Endothelial cell of umbilical vein (primary cell): ENCODE measurements at regions not wholly inside any gene's neighbourhood (a gene's known extent, or its start where the extent isn't known, plus 50 kb on each side); places are given as distances from the start of the nearest gene placed in this dataset.

Experiments
- BruUV-seq: library from RNA; stranded (reverse); fragments of 400-500 nt; replicated peaks from 2 replicates; lab custom pipeline; 2021; lab: Mats Ljungman, UMichigan
- CTCF ChIA-PET: fragments of 300-600, 350-600 bp; sonication (Branson Sonifier 250); formaldehyde crosslinking; loops from one replicate; lab custom pipeline; 2021; ENCODE audit warnings: antibody characterized with exemption, inconsistent platforms; lab: Charles Lee
- POLR2A ChIA-PET: fragments of 300-600, 350-600 bp; sonication (Branson Sonifier 250); formaldehyde crosslinking; loops from one replicate; lab custom pipeline; 2021; ENCODE audit warnings: antibody characterized with exemption, inconsistent platforms; lab: Charles Lee
- DNase-seq: peaks from one replicate; pipeline ENCODE4 v3.0.0-alpha.2; 2011; ENCODE audit warnings: low read depth, low spot score
- FAIRE-seq: peaks from 2 replicates; lab custom pipeline; 2011; peaks lifted over from hg19 to GRCh38; lab: Jason Lieb, UNC
- H2AFZ ChIP-seq: 2 replicates; pipeline ENCODE4 v1.6.0; 2012; ENCODE audit warnings: low read depth, low read length, control low read depth, inconsistent platforms
- H3K27ac ChIP-seq: 2 replicates; pipeline ENCODE4 v1.5.1; 2011; ENCODE audit warnings: low read depth, mild to moderate bottlenecking, control low read depth, low read length, moderate library complexity; ENCODE audit not compliant: insufficient read depth
- H3K27me3 ChIP-seq, 2 experiments: 2 replicates each; pipeline versions ENCODE4 v1.6.0 to v1.6.1; 2011; ENCODE audit warnings: low read length in 2 of 2, mixed read lengths in 1 of 2; ENCODE audit not compliant: control insufficient read depth in 2 of 2, insufficient read depth in 2 of 2
- H3K36me3 ChIP-seq, 2 experiments: 2 replicates in 1 of 2; 3 replicates in 1 of 2; pipeline ENCODE4 v1.5.1; 2011; ENCODE audit warnings: low read length in 2 of 2, mild to moderate bottlenecking in 1 of 2, moderate library complexity in 1 of 2; ENCODE audit not compliant: control insufficient read depth in 2 of 2, insufficient read depth in 2 of 2; ENCODE audit errors: extremely low read depth in 1 of 2
- H3K4me1 ChIP-seq: 3 replicates; pipeline ENCODE4 v1.5.1; 2011; ENCODE audit warnings: mild to moderate bottlenecking, low read length; ENCODE audit not compliant: control insufficient read depth, insufficient read depth; ENCODE audit errors: extremely low read depth
- H3K4me2 ChIP-seq: 2 replicates; pipeline ENCODE4 v1.6.1; 2011; ENCODE audit warnings: low read length, control low read depth, mixed read lengths; ENCODE audit not compliant: insufficient read depth
- H3K4me3 ChIP-seq, 3 experiments: fragments of 200-600 bp in 1 of 3; sonication (generic), shearing (Covaris generic) in 1 of 3; replicated peaks in 1 of 3; 2 replicates each; pipeline ENCODE4 v1.5.1; 2011 to 2016; ENCODE audit warnings: control low read depth in 3 of 3, low read length in 3 of 3, mild to moderate bottlenecking in 2 of 3, inconsistent platforms in 1 of 3, low read depth in 1 of 3, moderate library complexity in 1 of 3; ENCODE audit not compliant: insufficient read depth in 1 of 3
- H3K79me2 ChIP-seq: 2 replicates; pipeline ENCODE4 v1.6.0; 2012; ENCODE audit warnings: low read length, inconsistent platforms; ENCODE audit not compliant: control insufficient read depth, insufficient read depth
- H3K9ac ChIP-seq: replicated peaks from 2 replicates; pipeline ENCODE3; 2011; ENCODE audit warnings: low read length, control low read depth; ENCODE audit not compliant: insufficient read depth; ENCODE audit errors: extremely low read depth
- H3K9me1 ChIP-seq: replicated peaks from 3 replicates; pipeline ENCODE4 v1.6.0; 2011; ENCODE audit warnings: mild to moderate bottlenecking, low read length; ENCODE audit not compliant: control insufficient read depth, insufficient read depth; ENCODE audit errors: extremely low read depth
- H3K9me3 ChIP-seq: replicated peaks from 2 replicates; pipeline ENCODE4 v1.5.1; 2012; ENCODE audit warnings: low read length, inconsistent platforms; ENCODE audit not compliant: control insufficient read depth, insufficient read depth
- H4K20me1 ChIP-seq: replicated peaks from 2 replicates; pipeline ENCODE3; 2011; ENCODE audit warnings: mild to moderate bottlenecking, low read length; ENCODE audit not compliant: control insufficient read depth, insufficient read depth; ENCODE audit errors: extremely low read depth
- CTCF ChIP-seq, 2 donors: IDR thresholded peaks; 1 replicate in 1 of 2; 2 replicates in 1 of 2; pipeline ENCODE4 v1.5.1; 2011; ENCODE audit warnings: low read length in 2 of 2, mild to moderate bottlenecking in 2 of 2, moderate library complexity in 2 of 2, control low read depth in 1 of 2, inconsistent platforms in 1 of 2, low read depth in 1 of 2; ENCODE audit not compliant: insufficient read depth in 1 of 2; ENCODE audit errors: extremely low read depth in 1 of 2
- EZH2 ChIP-seq: IDR thresholded peaks from 2 replicates; pipeline ENCODE4 v1.6.1; 2012; ENCODE audit warnings: borderline replicate concordance, low read depth, mild to moderate bottlenecking, moderate library complexity, low read length, inconsistent platforms; ENCODE audit not compliant: severe bottlenecking
- FOS ChIP-seq: IDR thresholded peaks from 2 replicates; pipeline ENCODE4 v1.6.1; 2011; ENCODE audit warnings: mild to moderate bottlenecking, low read length, moderate library complexity, borderline replicate concordance; ENCODE audit not compliant: insufficient read depth
- GATA2 ChIP-seq: IDR thresholded peaks from 2 replicates; pipeline ENCODE4 v1.7.0; 2011; ENCODE audit warnings: low read depth, mild to moderate bottlenecking, moderate library complexity, mixed read lengths, low read length; ENCODE audit not compliant: insufficient read length, insufficient read depth
- JUN ChIP-seq: IDR thresholded peaks from 2 replicates; pipeline ENCODE4 v1.6.1; 2011; ENCODE audit warnings: borderline replicate concordance, low read depth; ENCODE audit not compliant: insufficient read length, insufficient read depth
- MAX ChIP-seq: IDR thresholded peaks from 2 replicates; pipeline ENCODE4 v1.6.1; 2011; ENCODE audit not compliant: insufficient read depth, insufficient read length
- MYC ChIP-seq: IDR thresholded peaks from one replicate; pipeline ENCODE4 v1.6.1; 2011; ENCODE audit warnings: mild to moderate bottlenecking, low read depth, low read length
- POLR2A ChIP-seq: IDR thresholded peaks from 2 replicates; pipeline ENCODE4 v1.6.1; 2012; ENCODE audit warnings: low read depth, mild to moderate bottlenecking, control low read depth, low read length
- POLR2AphosphoS5 ChIP-seq: IDR thresholded peaks from 2 replicates; pipeline ENCODE4 v1.6.1; 2012; ENCODE audit warnings: low read depth, mild to moderate bottlenecking, control low read depth, low read length, moderate library complexity; ENCODE audit not compliant: insufficient read depth
- dilution Hi-C: fragments of 300-500 bp; cut with MboI; formaldehyde crosslinking; loops from one replicate; pipeline ENCODE4 v1.15.0; 2019; ENCODE audit warnings: low sequenced_read_pairs; ENCODE audit not compliant: extremely low pct_ligation_motif_present
- intact Hi-C: fragments of 100-400 bp; cut with micrococcal nuclease; formaldehyde crosslinking; loops from one replicate; pipeline ENCODE4 v1.10.0; 2022

- no TSS peak for BruUV-seq
- FAIRE-seq (no peak), DNase-seq (peak; percentile 71)
- Histone ChIP-seq H3K4me3 (no peak overlapping the region), H3K4me2 (no peak overlapping the region), H3K9ac (no peak overlapping the region), H3K9me3 (no peaks in the 10 kb centered on the region), H3K9me1 (no peaks in the 10 kb centered on the region), H4K20me1 (no peaks in the 10 kb centered on the region), H3K79me2 (no peaks in the 10 kb centered on the region), H3K27ac (no peak overlapping the region), H3K27me3 (no peaks in the 10 kb centered on the region), H3K36me3 (no peaks in the 10 kb centered on the region), H2AFZ (peak overlapping the region; percentile 34), H3K4me1 (peaks cover 6% of the 10 kb centered on the region)
- intact Hi-C loops (no loop called here), dilution Hi-C loops (no loop called here)
- POLR2A ChIA-PET, result no interaction called here
- CTCF ChIA-PET, result interaction anchor here (0.6 to 3.2 kb wide), 7 partner anchors 10 to 308 kb away, joined by 3 to 15 read pairs (median 4); no protein-coding TSS in a partner anchor
- TF ChIP-seq POLR2AphosphoS5, result no peak
- no peak for TF ChIP-seq CTCF (IDR thresholded peaks at IDR 0.05; ENCODE audit: extremely low read depth in 1 of 2, insufficient read depth in 1 of 2, low read depth in 1 of 2, low read length in 2 of 2)
- peak; percentile 23 for TF ChIP-seq JUN
Measured at GRCh38 chr10:55400075-55400849, 599.2 kb upstream of the PCDH15 start.

- no peaks in the 10 kb centered on the region for H3K27me3 ChIP-seq
- H3K4me2 ChIP-seq, result no peak overlapping the region
- dilution Hi-C loops, result no loop called here
- H3K27ac ChIP-seq, result no peak overlapping the region
- no peaks in the 10 kb centered on the region for H4K20me1 ChIP-seq
- no peak for FAIRE-seq
- intact Hi-C loops, result no loop called here
- no TSS peak for BruUV-seq
- H3K9me1 ChIP-seq, result no peaks in the 10 kb centered on the region
- DNase-seq, result no peak
- H2AFZ ChIP-seq, result no peak overlapping the region
- no peak overlapping the region for H3K4me3 ChIP-seq
- ChIA-PET POLR2A (no interaction called here), CTCF (no interaction called here)
- TF ChIP-seq EZH2 (no peak), MAX (no peak), GATA2 (no peak), JUN (no peak), POLR2A (no peak), CTCF (IDR thresholded peaks at IDR 0.05; ENCODE audit: extremely low read depth in 1 of 2, insufficient read depth in 1 of 2, low read depth in 1 of 2, low read length in 2 of 2) (no peak), FOS (no peak), MYC (no peak), POLR2AphosphoS5 (no peak)
- no peaks in the 10 kb centered on the region for H3K9me3 ChIP-seq
- no peak overlapping the region for H3K9ac ChIP-seq
- H3K4me1 ChIP-seq, result peaks cover 6% of the 10 kb centered on the region
- no peaks in the 10 kb centered on the region for H3K36me3 ChIP-seq
- H3K79me2 ChIP-seq, result no peaks in the 10 kb centered on the region
Measured at GRCh38 chr10:55398497-55398882, 597.5 kb upstream of the PCDH15 start.
